Activated CD8-positive, alpha-beta memory T cell treated with anti-CD3 and anti-CD28 coated beads for 24 hours (primary cell): ENCODE measurements at regions not wholly inside any gene's neighbourhood (a gene's known extent, or its start where the extent isn't known, plus 50 kb on each side); places are given as distances from the start of the nearest gene placed in this dataset.

Source experiments
- DNase-seq: peaks from one replicate; pipeline ENCODE4 v3.0.0-alpha.2; 2020

GRCh38 chr14:96638041-96638855 is 136.1 kb downstream of the PAPOLA start:
- DNase-seq = peak; percentile 43

GRCh38 chr14:96639550-96639949 is 137.4 kb downstream of the PAPOLA start:
- DNase-seq = no peak

- DNase-seq = no peak
Measured at GRCh38 chr14:96648506-96649326, 146.5 kb downstream of the PAPOLA start.

GRCh38 chr14:96649327-96649601 is 147.1 kb downstream of the PAPOLA start:
- DNase-seq = no peak

GRCh38 chr14:96653597-96653996 is 143.6 kb upstream of the VRK1 start:
- no peak for DNase-seq

- DNase-seq = no peak
Measured at GRCh38 chr14:96658611-96659010, 138.6 kb upstream of the VRK1 start.

GRCh38 chr14:96660123-96660522 is 137.1 kb upstream of the VRK1 start:
- no peak for DNase-seq

GRCh38 chr14:96660667-96661066 is 136.5 kb upstream of the VRK1 start:
- no peak for DNase-seq

- DNase-seq = no peak
Measured at GRCh38 chr14:96661244-96661969, 135.8 kb upstream of the VRK1 start.

GRCh38 chr14:96662116-96662970 is 134.8 kb upstream of the VRK1 start:
- DNase-seq = no peak

- no peak for DNase-seq
Measured at GRCh38 chr14:96663076-96663475, 134.1 kb upstream of the VRK1 start.

- DNase-seq = no peak
Measured at GRCh38 chr14:96663491-96664067, 133.6 kb upstream of the VRK1 start.

- no peak for DNase-seq
Measured at GRCh38 chr14:96666088-96666487, 131.1 kb upstream of the VRK1 start.

GRCh38 chr14:96670391-96670790 is 126.8 kb upstream of the VRK1 start:
- no peak for DNase-seq

GRCh38 chr14:96671218-96671617 is 126.0 kb upstream of the VRK1 start:
- no peak for DNase-seq

- no peak for DNase-seq
Measured at GRCh38 chr14:96673706-96674105, 123.5 kb upstream of the VRK1 start.

- no peak for DNase-seq
Measured at GRCh38 chr14:96674121-96674520, 123.1 kb upstream of the VRK1 start.

- DNase-seq = no peak
Measured at GRCh38 chr14:96676166-96676565, 121.0 kb upstream of the VRK1 start.

- DNase-seq = no peak
Measured at GRCh38 chr14:96681829-96682228, 115.4 kb upstream of the VRK1 start.

GRCh38 chr14:96682401-96682800 is 114.8 kb upstream of the VRK1 start:
- DNase-seq = no peak

GRCh38 chr14:96683562-96684289 is 113.5 kb upstream of the VRK1 start:
- no peak for DNase-seq

GRCh38 chr14:96686126-96686525 is 111.1 kb upstream of the VRK1 start:
- no peak for DNase-seq
